Ishikawa (cell line): ENCODE measurements at regions not wholly inside any gene's neighbourhood (a gene's known extent, or its start where the extent isn't known, plus 50 kb on each side); places are given as distances from the start of the nearest gene placed in this dataset.

Experiments
- MAX ChIP-seq: IDR thresholded peaks from 2 replicates; pipeline ENCODE4 v1.6.1; 2012
- TCF12 ChIP-seq: IDR thresholded peaks from 2 replicates; pipeline ENCODE4 v1.6.1; 2012; ENCODE audit warnings: low read depth

- no peak for TF ChIP-seq TCF12
- no peak for TF ChIP-seq MAX
Measured at GRCh38 chr1:181206979-181207790, 118.7 kb downstream of the IER5 start.
